ENCODE measurements at regions not wholly inside any gene's neighbourhood (a gene's known extent, or its start where the extent isn't known, plus 50 kb on each side); places are given as distances from the start of the nearest gene placed in this dataset.

DNA sequence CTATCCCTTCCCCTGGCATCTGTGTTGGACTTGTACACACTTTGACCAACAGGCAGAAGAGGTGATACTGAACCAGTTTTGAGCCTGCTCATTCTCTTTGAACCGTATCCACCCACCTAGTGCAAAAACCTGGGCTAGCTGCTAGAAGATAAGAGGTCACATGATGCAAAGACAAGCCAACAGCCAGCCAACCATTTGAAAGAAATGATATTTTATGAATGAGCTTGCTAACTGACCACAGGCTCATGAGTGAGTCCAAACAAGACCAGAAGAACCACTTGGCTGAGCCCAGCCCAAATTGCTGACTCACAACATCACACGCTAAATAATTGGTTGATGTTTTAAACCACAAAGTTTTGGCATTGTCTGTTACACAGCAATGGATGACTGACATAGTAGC, 74.0 kb upstream of the CTNNB1 start:
- POLR2A ChIA-PET (ENCODE audit: low non-redundant PET), result no interaction called here
- TF ChIP-seq, protein P1, sequence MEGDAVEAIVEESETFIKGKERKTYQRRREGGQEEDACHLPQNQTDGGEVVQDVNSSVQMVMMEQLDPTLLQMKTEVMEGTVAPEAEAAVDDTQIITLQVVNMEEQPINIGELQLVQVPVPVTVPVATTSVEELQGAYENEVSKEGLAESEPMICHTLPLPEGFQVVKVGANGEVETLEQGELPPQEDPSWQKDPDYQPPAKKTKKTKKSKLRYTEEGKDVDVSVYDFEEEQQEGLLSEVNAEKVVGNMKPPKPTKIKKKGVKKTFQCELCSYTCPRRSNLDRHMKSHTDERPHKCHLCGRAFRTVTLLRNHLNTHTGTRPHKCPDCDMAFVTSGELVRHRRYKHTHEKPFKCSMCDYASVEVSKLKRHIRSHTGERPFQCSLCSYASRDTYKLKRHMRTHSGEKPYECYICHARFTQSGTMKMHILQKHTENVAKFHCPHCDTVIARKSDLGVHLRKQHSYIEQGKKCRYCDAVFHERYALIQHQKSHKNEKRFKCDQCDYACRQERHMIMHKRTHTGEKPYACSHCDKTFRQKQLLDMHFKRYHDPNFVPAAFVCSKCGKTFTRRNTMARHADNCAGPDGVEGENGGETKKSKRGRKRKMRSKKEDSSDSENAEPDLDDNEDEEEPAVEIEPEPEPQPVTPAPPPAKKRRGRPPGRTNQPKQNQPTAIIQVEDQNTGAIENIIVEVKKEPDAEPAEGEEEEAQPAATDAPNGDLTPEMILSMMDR (conservative IDR thresholded peaks at IDR 0.05; ENCODE audit: low read depth), result no peak
- CTCF ChIA-PET, result interaction anchor here (0.5 to 0.6 kb wide), 2 partner anchors 111 to 275 kb away, joined by 3 read pairs; no protein-coding TSS in a partner anchor
- no peak overlapping the region for H3K27ac ChIP-seq
- no peak for DNase-seq (ENCODE audit: low spot score)

DNA sequence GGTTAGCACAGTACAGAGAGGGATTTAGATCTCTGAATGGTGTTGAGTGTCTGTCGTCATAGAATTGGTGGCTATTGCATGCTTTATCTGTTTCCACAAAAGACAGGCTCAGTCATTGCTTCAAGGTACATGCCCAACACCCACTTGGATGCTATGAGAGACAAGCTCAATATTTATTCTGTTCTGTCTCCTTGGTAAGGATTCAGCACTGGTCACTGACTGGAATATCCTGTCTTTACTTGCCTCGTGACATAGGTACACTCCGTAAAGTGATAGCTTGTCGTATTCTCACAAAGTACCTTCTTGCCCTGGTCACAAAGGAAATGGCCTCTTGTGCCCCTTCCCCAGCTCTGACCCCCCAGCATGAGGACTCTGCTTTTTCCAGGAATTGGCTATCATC, 72.8 kb upstream of the CTNNB1 start:
- ChIA-PET CTCF (no interaction called here), POLR2A (ENCODE audit: low non-redundant PET) (no interaction called here)
- no peak for DNase-seq (ENCODE audit: low spot score)
- TF ChIP-seq, protein P1 (conservative IDR thresholded peaks at IDR 0.05; ENCODE audit: low read depth), result no peak
- H3K27ac ChIP-seq, result no peak overlapping the region

DNA sequence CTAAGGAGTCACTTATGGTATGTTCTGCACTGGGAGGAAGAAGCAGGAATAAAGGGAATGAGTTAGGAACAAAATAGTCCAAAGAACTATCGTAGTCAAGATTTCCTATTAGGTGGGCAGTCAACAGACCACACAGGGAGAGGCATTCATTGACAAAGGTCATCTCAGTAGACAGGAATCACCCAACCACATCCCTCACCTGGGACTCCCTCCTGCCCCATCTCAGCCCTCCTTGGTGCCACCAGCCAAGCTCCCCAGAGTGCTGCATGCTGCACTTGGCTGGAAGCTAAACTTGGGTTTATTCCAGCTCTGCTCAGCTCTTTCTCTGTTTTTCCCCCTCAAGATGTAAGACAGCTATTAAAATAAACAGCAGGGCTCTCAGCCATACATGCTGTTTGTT, 72.3 kb upstream of the CTNNB1 start:
- TF ChIP-seq, protein P1 (conservative IDR thresholded peaks at IDR 0.05; ENCODE audit: low read depth), result no peak
- no peak overlapping the region for H3K27ac ChIP-seq
- ChIA-PET CTCF (no interaction called here), POLR2A (ENCODE audit: low non-redundant PET) (no interaction called here)
- no peak for DNase-seq (ENCODE audit: low spot score)

DNA sequence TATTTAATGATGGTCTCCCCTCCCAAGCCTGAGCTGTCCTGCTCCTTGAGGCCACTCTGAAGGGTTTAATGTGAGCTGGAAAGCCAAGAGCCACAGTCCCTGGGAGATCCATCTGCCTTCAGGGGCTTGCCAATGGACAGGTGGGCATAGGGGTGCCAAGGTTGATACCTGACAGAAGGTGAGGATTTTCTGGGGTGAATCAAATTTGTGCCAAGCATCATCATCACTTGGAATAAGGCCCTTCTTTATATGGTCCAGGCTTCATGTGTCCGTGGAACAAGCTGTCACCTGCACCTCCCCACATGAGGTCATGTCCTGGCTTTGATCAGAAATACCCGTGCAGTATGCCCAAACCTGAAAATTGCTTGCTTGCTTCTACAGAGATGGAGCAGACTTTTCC, 71.9 kb upstream of the CTNNB1 start:
- TF ChIP-seq, protein P1 (conservative IDR thresholded peaks at IDR 0.05; ENCODE audit: low read depth), result no peak
- no peak overlapping the region for H3K27ac ChIP-seq
- CTCF ChIA-PET, result interaction anchor here (0.7 kb wide), 1 partner anchor 9 kb away, joined by 3 read pairs; no protein-coding TSS in a partner anchor
- POLR2A ChIA-PET (ENCODE audit: low non-redundant PET), result no interaction called here
- no peak for DNase-seq (ENCODE audit: low spot score)

DNA sequence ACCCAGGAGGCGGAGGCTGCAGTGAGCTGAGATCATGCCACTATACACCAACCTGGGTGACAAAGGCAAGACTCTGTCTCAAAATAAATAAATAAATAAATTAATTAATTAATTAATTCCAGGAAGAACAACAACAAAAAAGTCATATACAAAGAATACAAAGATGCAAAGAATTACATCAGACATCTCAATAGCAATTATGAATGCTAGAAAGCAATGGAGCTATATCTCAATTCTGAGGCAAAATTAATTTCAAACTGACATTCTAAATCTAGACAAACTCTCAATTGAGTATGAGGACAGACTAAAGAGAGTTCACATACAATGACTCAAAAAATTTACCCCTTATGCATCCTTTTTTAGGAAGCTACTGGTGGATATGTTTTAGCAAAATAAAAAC, 69.6 kb upstream of the CTNNB1 start:
- ChIA-PET POLR2A (ENCODE audit: low non-redundant PET) (no interaction called here), CTCF (no interaction called here)
- no peak overlapping the region for H3K27ac ChIP-seq
- TF ChIP-seq, protein P1 (conservative IDR thresholded peaks at IDR 0.05; ENCODE audit: low read depth), result no peak
- DNase-seq (ENCODE audit: low spot score), result peak; percentile 5

DNA sequence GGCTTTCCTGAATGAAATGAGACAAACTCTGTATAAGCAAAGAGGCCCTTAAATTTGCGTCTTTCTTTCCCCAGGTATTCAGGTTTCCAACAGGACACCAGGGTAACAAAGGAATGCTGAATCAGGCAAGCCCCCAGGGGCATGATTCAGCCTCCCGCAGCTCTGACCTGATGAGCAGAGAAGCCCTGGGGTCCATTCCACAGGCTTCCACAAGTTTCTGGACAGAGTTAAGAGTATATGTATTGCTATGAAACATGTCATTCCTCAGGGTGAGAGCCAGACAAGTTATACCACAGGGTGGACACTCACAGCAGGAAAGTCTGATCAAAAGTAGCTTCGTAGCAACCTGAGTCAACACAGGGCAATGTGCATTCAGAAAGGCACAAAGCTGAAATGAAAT, 68.1 kb upstream of the CTNNB1 start:
- ChIA-PET POLR2A (ENCODE audit: low non-redundant PET) (no interaction called here), CTCF (no interaction called here)
- peak; percentile 81 for DNase-seq (ENCODE audit: low spot score)
- H3K27ac ChIP-seq, result no peak overlapping the region; the same call in 1 of the 2 replicates
- TF ChIP-seq, protein P1 (conservative IDR thresholded peaks at IDR 0.05; ENCODE audit: low read depth), result no peak

DNA sequence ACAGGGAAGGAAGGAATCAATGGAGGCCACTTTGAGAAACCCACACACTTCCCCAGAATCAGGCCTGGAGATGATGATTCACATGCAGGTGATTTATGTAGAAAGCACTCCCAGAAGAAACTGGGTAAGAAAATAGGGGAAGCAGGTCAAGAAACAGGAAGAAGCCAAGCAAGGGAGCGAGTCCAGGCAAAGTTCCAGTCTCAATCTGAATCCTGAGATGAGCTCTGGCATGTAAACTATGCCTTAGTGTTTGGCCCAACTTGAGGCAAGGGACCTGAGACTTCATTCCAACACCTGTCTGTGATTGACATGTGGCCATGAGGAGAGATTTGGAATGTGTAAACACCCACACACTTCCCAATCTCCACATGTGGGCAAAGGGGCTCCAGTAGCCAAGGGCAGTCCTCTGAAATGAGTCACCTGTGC, 61.6 kb upstream of the CTNNB1 start:
- peak; percentile 63 for DNase-seq (ENCODE audit: low spot score)
- peak overlapping the region; percentile 66; the same call in 1 of the 2 replicates for H3K27ac ChIP-seq
- POLR2A ChIA-PET (ENCODE audit: low non-redundant PET), result no interaction called here
- CTCF ChIA-PET, result interaction anchor here (0.6 kb wide), 1 partner anchor 31 kb away, joined by 3 read pairs; no protein-coding TSS in a partner anchor
- TF ChIP-seq, protein P1 (conservative IDR thresholded peaks at IDR 0.05; ENCODE audit: low read depth), result no peak
